HepG2 (cell line): ENCODE measurements at regions not wholly inside any gene's neighbourhood (a gene's known extent, or its start where the extent isn't known, plus 50 kb on each side); places are given as distances from the start of the nearest gene placed in this dataset.
A peak's percentile ranks its signal among the peaks of the same experiment; 100 is the strongest.
"Not testable (repeated sequence)": the region's sequence is repeated elsewhere in the genome, so short reads cannot be mapped to it uniquely, and the experiment has no call there.

Experiments used
- ATAC-seq: fragments of 200-7000 bp; cut with Tn5 transposase; 3 replicates; pipeline ENCODE4 v1.9.1; 2020; ENCODE audit warnings: mild to moderate bottlenecking, moderate library complexity
- BruUV-seq: library from RNA; stranded (reverse); fragments of 400-500 nt; replicated peaks from 2 replicates; lab custom pipeline; 2021; lab: Mats Ljungman, UMichigan
- CTCF ChIA-PET: fragments of 300-600 bp; formaldehyde crosslinking; extraction: SDS; loops from one replicate; lab custom pipeline; 2021; ENCODE audit warnings: low total read pairs, inconsistent platforms, low intra/inter-chr PET ratio; lab: Yijun Ruan, JAX
- POLR2A ChIA-PET: fragments of 350-600 bp; sonication (Branson Sonifier 250); formaldehyde crosslinking; loops from one replicate; lab custom pipeline; 2020; ENCODE audit warnings: antibody characterized with exemption, inconsistent platforms; lab: Yijun Ruan, JAX
- DNase-seq: peaks from one replicate; pipeline ENCODE4 v3.0.0-alpha.2; 2015; ENCODE audit warnings: low spot score
- FAIRE-seq: peaks from 3 replicates; lab custom pipeline; 2011; peaks lifted over from hg19 to GRCh38; lab: Jason Lieb, UNC
- H2AFZ ChIP-seq: one replicate; pipeline ENCODE4 v1.6.1; 2011; ENCODE audit warnings: low read length, inconsistent platforms
- H3K27ac ChIP-seq: fragments of 300-600 bp; 3 replicates; pipeline ENCODE4 v1.8.0; 2011; ENCODE audit warnings: mixed run types, mild to moderate bottlenecking, mixed read lengths, low read length, inconsistent platforms; ENCODE audit not compliant: insufficient read depth; ENCODE audit errors: extremely low read length
- H3K27me3 ChIP-seq, 2 experiments: fragments of 200-600 bp in 1 of 2; 2 replicates in 1 of 2; 3 replicates in 1 of 2; pipeline versions ENCODE4 v1.6.0 to v1.8.0; 2011; ENCODE audit warnings: low read length in 2 of 2, mild to moderate bottlenecking in 2 of 2, moderate library complexity in 2 of 2, inconsistent platforms in 1 of 2; ENCODE audit not compliant: insufficient read depth in 2 of 2, control insufficient read depth in 1 of 2
- H3K36me3 ChIP-seq, 2 experiments: fragments of 200-600 bp in 1 of 2; replicated peaks in 1 of 2; 2 replicates in 1 of 2; 3 replicates in 1 of 2; pipeline versions ENCODE4 v1.5.1 to v1.8.0; 2011; ENCODE audit warnings: low read length in 2 of 2, inconsistent platforms in 1 of 2; ENCODE audit not compliant: insufficient read depth in 2 of 2, control insufficient read depth in 1 of 2
- H3K4me1 ChIP-seq: 2 replicates; pipeline ENCODE4 v1.5.1; 2012; ENCODE audit warnings: low read length, inconsistent platforms; ENCODE audit not compliant: insufficient read depth
- H3K4me2 ChIP-seq: 2 replicates; pipeline ENCODE4 v1.6.0; 2011; ENCODE audit warnings: low read depth, low read length, inconsistent platforms
- H3K4me3 ChIP-seq, 3 experiments: fragments of 200-600 bp in 1 of 3; sonication (generic), shearing (Covaris generic) in 1 of 3; replicated peaks in 1 of 3; 2 replicates each; pipeline ENCODE4 v1.5.1; 2011 to 2016; ENCODE audit warnings: low read length in 3 of 3, inconsistent platforms in 2 of 3, low read depth in 2 of 3, mild to moderate bottlenecking in 2 of 3, control low read depth in 1 of 3, mixed read lengths in 1 of 3; ENCODE audit not compliant: insufficient read depth in 1 of 3
- H3K79me2 ChIP-seq: one replicate; pipeline ENCODE4 v1.6.1; 2011; ENCODE audit warnings: low read length, inconsistent platforms; ENCODE audit not compliant: insufficient read depth
- H3K9ac ChIP-seq: 2 replicates; pipeline ENCODE4 v1.6.0; 2011; ENCODE audit warnings: mild to moderate bottlenecking, low read depth, low read length, inconsistent platforms; ENCODE audit not compliant: insufficient read depth
- H3K9me3 ChIP-seq: 2 replicates; pipeline ENCODE4 v1.5.1; 2012; ENCODE audit warnings: mild to moderate bottlenecking, low read length
- H4K20me1 ChIP-seq: 2 replicates; pipeline ENCODE4 v1.6.0; 2011; ENCODE audit warnings: inconsistent platforms, mild to moderate bottlenecking, low read length, moderate library complexity; ENCODE audit not compliant: insufficient read depth
- ELF1 ChIP-seq: sonication (generic); formaldehyde crosslinking; IDR thresholded peaks from 2 replicates; pipeline ENCODE4 v1.4.0; 2020; ENCODE audit warnings: missing genetic modification reagents
- GABPA ChIP-seq, 2 experiments: IDR thresholded peaks; 2 replicates each; pipeline ENCODE4 v1.6.1; 2011 to 2016; ENCODE audit warnings: low read depth in 2 of 2, low read length in 1 of 2, missing biosample characterization in 1 of 2, missing genetic modification characterization in 1 of 2
- GABPB1 ChIP-seq: IDR thresholded peaks from 2 replicates; pipeline ENCODE4 v1.6.1; 2016; ENCODE audit warnings: mild to moderate bottlenecking, missing genetic modification reagents, moderate library complexity, missing compliant biosample characterization
- THAP11 ChIP-seq: IDR thresholded peaks from 2 replicates; pipeline ENCODE4 v1.6.1; 2016; ENCODE audit warnings: missing biosample characterization, missing genetic modification reagents
- ZNF143 ChIP-seq: sonication (generic); formaldehyde crosslinking; IDR thresholded peaks from 2 replicates; pipeline ENCODE4 v1.4.0; 2020; ENCODE audit warnings: missing genetic modification reagents
- WGBS: methylation state at CpG from one replicate; pipeline ENCODE4 v1.1.6; 2017; ENCODE audit warnings: low lambda C conversion rate; 5-methylcytosine and 5-hydroxymethylcytosine counted together
- in situ Hi-C: cut with HindIII; loops from 2 replicates; pipeline ENCODE4 v1.10.0; 2017; ENCODE audit warnings: low pct_unique_long_range_greater_than_20kb; ENCODE audit not compliant: extremely low pct_ligation_motif_present
- intact Hi-C: fragments of 100-400 bp; cut with micrococcal nuclease; formaldehyde crosslinking; loops from one replicate; pipeline ENCODE4 v1.10.0; 2022; ENCODE audit not compliant: unreplicated experiment

DNA sequence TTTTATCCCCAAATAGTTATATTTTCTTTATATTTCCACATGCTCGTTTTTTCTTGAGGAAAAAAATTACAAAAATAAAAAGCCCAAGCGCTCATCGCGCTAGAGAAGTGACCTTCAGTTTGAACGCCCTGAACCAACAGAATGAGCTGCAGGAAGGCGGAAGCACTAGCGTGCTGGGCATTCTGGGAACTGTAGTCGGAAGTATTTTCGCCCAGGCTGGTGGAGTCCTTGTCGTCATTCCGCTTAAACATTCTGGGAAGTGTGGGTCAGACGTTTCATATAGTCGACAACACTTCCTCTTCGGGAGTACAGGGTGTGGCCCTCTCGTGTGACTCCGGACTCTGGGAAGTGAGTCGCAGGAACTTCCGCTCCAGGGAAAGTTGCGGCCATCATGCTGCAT, 692.4 kb upstream of the DEFB115 start:
- BruUV-seq, H3K4me3 ChIP-seq, DNase-seq, H2AFZ ChIP-seq, intact Hi-C loops, H3K27ac ChIP-seq, H3K27me3 ChIP-seq, H4K20me1 ChIP-seq, CTCF ChIA-PET, ATAC-seq, H3K4me2 ChIP-seq, H3K9me3 ChIP-seq, H3K4me1 ChIP-seq: not testable (repeated sequence)
- WGBS: 54% methylated on average over 19 of the region's 19 CpGs
- TF ChIP-seq GABPB1 (peak; percentile 77), ZNF143 (CRISPR knock-in tag) (peak; percentile 77), THAP11 (CRISPR knock-in tag) (peak; percentile 88), ELF1 (peak; percentile 36; the same call in 1 of the 2 replicates), GABPA (IDR thresholded peaks at IDR 0.05; ENCODE audit: low read depth, low read length) (0 out of 2 replicates have a peak, but pooled peaks have one; percentile 29), GABPA (CRISPR knock-in tag; IDR thresholded peaks at IDR 0.05; ENCODE audit: low read depth) (peak; percentile 68)
- TF ChIP-seq, all 625 proteins: peak for 5; not testable (repeated sequence) for 620
- POLR2A ChIA-PET, H3K79me2 ChIP-seq, H3K9ac ChIP-seq, in situ Hi-C loops, H3K36me3 ChIP-seq, FAIRE-seq: not testable (repeated sequence)

DNA sequence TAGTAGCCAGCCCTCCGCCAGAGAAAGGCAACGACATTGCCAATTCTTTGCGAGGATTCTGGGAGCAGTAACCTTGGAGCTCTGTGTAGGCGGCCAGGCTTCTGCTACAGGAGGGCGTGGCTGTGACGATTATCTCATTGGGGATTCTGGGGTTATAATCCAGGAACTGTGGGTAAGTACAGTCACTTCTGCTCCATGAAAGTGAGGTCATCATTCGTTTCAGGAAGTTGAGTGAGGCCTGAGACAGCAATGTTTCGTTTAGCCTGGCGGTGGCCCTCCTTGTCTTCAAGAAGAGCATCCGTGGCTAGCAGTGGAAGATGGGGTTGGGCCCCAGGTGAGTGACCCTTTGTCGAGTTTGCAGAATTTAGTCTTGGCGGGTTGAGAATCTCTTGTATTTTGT, 687.6 kb upstream of the DEFB115 start:
- in situ Hi-C loops, H2AFZ ChIP-seq, intact Hi-C loops, H3K27me3 ChIP-seq, H3K27ac ChIP-seq, H4K20me1 ChIP-seq, FAIRE-seq, DNase-seq, H3K9me3 ChIP-seq, BruUV-seq, ATAC-seq, H3K79me2 ChIP-seq, H3K36me3 ChIP-seq, H3K4me1 ChIP-seq, CTCF ChIA-PET, POLR2A ChIA-PET, H3K4me3 ChIP-seq, H3K9ac ChIP-seq, H3K4me2 ChIP-seq: not testable (repeated sequence)
- WGBS: 42% methylated on average over 10 of the region's 12 CpGs

DNA sequence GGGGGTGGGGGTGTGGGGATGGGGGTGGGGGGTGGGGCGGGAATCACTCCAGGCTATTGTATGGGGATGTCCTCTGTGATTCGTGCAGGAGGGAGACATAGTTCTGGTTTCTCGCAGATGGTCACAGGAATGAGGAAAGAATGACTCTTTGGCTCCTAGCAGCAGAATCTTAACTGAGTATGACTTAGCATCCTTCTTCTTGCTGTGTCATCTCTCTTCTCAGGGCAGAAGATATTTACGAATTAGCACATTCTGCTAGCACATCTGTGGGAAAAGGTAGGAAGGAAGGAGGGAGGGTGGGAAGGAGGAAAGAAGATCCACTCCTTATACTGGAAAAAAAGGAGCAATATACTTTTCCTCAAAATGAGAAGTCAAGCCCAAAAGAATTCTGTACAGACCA, 686.8 kb upstream of the DEFB115 start:
- ATAC-seq, POLR2A ChIA-PET, in situ Hi-C loops, H3K4me1 ChIP-seq, DNase-seq, H3K27ac ChIP-seq, CTCF ChIA-PET, H4K20me1 ChIP-seq, H3K27me3 ChIP-seq, FAIRE-seq, H2AFZ ChIP-seq, H3K9me3 ChIP-seq, H3K4me2 ChIP-seq, H3K4me3 ChIP-seq, BruUV-seq, intact Hi-C loops, H3K36me3 ChIP-seq, H3K9ac ChIP-seq, H3K79me2 ChIP-seq: not testable (repeated sequence)
- 18% methylated on average over 4 of the region's 4 CpGs for WGBS

DNA sequence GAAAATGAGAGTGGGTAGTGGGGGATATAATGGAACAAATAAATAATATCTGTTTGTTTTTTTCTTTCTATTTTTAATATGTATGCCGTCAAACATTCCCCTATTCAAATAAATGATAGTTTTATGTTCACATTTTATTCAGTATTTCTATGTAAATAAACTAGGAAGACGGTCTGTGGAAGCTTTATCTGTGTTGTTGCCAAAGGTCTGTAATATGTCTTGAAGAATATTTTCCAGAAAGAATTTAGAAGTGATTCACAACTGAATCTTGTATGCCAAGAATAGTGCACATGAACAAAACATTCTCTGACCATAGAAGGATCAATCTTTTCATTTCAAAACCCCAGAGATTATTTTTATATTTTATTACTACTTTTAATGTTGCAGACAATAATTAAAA, 683.1 kb upstream of the DEFB115 start:
- DNase-seq, H3K79me2 ChIP-seq, H3K27me3 ChIP-seq, FAIRE-seq, H3K4me3 ChIP-seq, H3K36me3 ChIP-seq, H3K27ac ChIP-seq, H3K4me2 ChIP-seq, BruUV-seq, H2AFZ ChIP-seq, H3K4me1 ChIP-seq, intact Hi-C loops, in situ Hi-C loops, POLR2A ChIA-PET, ATAC-seq, H3K9ac ChIP-seq, H3K9me3 ChIP-seq, H4K20me1 ChIP-seq, CTCF ChIA-PET: not testable (repeated sequence)
- WGBS: 46% methylated on average over 2 of the region's 2 CpGs
